NCI-H446 treated with DMSO at 0.1 percent for 48 hours (cell line): ENCODE measurements at regions not wholly inside any gene's neighbourhood (a gene's known extent, or its start where the extent isn't known, plus 50 kb on each side); places are given as distances from the start of the nearest gene placed in this dataset.

Source experiments
- DNase-seq: peaks from one replicate; lab custom pipeline; 2025; lab: John Stamatoyannopoulos, UW

DNA sequence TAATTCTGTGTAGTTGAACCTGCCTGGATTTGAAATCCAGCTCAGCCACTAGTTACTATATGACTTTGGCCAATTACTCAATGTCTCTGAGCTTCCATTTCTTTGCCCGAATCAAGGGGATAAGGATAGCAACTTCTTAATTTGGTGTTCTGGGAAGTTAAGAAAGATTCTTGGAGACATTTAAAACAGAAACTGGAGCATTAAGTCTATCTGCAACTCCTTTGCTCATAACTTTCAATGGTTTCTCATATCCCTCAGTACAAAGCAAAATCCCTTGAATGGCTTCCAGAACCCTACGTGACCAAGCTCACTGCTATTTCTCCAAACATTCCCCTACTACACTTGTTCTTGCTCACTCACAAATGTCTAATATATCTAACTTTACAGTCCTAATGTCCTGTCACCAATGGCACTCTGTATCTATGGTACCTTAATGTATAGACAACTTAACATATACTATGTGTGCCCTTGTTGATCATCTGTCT lies 849.1 kb upstream of the SLIT2 start:
- DNase-seq: no peak

DNA sequence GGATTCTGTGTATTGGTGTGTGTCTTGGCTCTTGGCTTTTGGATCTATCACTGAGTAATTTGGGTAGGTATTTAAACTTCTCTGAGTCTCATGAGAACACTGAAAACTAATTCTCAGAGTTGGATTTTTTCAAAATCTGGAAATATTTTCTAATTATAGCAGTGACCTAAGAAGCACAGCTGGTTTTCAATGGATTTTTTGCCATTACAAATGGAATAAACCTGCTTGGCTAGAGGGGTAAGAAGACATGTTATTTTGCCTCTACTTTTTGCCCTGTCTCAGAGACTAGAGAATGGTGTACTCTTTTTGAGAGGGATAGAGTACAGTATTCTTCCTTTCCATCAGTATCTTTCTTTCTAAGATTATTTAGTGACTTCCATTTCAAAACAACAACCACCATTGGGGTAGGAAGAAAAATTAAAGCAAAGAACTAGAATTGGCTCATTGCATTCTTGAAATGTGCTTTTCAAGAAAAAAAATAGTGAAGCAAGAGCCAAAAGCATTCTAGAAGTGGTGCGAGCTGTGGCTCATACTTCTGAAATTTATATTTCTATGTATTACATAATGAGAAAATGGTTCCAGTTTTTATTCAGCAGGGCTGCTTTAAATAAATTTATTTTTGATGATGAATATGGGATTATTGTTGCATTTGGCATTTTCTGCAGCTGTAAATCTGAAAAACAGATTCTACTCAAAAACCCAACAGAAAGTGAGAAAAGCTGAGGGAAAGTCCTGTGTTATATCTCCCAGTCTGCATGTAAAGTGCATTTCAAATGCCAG lies 850.2 kb upstream of the SLIT2 start:
- DNase-seq: no peak

DNA sequence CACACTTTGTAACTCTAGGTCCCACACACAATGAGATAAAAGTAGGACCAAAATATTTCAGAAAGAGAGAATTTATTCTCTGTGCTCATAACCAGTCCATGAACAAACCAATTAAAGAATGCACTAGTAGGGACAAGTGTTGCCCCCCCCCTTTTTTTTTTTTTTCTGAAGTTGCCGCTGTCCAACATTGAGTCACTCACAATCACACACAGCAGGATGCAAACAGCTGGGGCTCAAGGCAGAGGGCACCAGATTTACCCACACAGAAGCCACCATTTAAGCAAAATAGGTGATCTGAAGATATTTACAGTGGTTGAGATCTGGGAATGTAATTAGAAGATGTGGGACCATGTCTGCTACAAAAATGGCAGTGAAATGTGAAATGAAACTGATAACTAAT lies 850.9 kb upstream of the SLIT2 start:
- DNase-seq: no peak

DNA sequence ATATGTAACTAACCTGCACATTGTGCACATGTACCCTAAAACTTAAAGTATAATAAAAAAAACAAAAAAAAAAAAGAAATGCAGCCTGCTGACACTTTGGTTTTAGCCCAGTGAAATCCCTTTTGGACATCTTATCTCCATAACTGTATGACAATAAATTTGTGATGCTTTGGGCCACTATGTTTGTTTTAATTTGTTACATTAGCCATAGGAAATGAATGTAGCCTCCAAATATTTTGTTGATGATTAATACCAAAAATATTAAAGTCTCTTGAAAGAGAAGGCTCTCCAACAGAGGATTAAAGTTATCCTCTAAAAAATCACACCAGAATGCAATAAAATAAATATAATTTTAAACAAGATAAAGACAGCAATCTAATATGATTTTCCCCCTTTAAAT lies 852.7 kb upstream of the SLIT2 start:
- DNase-seq: no peak

DNA sequence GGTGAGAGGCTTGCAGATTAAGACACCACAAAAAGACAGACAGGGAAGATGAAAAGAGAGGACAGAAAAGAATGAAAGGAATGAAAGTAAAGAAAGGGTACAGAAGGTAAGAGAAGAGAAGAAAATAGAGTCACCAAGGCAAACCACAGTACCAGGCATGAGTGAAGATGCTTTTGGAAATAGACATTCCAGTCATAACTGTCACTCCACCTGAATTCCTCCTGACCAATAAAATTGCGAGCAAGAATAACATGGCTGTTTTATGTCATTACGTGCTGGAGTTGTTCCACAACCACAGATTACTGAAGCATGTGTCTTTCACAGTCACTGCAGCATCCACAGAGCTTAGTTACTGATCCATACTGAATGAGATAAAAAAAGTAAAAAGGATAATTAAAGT lies 864.9 kb upstream of the SLIT2 start:
- DNase-seq: no peak

DNA sequence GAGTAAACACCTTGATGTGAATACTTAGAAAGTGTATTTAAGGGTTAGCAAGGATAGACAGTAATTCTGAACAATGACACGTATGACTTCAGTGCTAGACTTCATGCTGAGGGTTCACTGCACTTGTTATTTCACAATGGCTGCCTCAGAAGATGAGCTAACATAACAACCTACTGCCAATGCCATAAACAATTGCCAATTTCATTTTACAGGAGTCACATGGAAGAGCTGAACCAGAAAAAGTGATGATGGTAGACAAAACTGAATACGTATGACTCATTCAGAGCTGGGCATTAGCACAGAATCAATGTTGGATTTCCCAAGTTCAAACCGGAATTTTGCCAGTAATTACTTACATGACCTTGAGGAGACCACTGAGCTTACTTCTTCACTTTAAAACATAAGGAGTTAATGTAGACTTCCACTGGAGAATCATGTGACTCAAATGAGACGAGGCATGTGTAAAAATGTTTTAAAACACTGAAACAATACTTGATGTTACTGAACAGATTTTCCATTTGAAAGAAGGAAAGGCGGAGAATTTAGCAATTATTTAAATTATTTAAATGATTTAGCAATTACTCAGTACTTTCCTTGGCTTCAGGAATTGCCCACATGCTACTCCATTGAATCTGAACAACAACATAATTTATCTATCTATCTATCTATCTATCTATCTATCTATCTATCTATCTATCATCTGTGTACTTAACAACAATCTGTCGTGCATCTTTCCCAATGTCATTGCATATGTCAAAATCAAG lies 868.5 kb upstream of the SLIT2 start:
- DNase-seq: peak; percentile 74

DNA sequence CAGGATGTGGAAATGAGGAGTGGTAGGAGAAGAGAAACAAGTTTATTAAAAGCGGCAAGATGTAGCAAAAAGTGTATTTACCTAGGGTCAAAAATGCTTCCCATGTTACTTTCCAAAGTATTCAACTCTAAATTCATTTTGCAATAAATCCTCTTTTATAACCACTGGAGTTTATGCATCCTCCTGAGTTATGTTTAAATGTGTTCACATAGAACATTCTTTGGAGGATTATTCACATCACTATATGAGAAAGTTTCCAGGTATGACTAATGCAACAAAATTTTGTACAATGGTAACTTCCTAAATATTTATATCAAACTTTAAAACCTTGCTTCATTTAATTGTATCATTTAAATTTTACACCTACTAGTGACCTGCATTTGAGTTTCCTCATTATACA lies 870.6 kb upstream of the SLIT2 start:
- no peak for DNase-seq

DNA sequence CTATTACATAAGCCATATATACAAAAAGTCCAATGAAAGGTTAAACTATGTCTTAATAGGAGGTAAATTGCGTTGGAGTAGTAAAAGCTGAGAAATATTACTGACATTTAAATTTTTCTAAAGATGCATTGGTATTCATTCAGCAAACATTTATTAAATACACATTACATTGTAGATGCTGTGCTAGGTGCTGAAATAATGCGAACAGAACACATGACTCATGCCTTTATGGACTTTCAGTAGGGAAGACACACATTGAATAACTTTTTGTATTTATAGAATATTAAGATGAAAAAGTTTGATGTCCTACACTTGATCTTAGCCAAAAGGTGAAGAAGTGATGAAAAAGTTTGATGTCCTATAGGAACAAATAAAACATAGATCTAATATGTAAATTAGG lies 871.1 kb upstream of the SLIT2 start:
- DNase-seq: no peak

DNA sequence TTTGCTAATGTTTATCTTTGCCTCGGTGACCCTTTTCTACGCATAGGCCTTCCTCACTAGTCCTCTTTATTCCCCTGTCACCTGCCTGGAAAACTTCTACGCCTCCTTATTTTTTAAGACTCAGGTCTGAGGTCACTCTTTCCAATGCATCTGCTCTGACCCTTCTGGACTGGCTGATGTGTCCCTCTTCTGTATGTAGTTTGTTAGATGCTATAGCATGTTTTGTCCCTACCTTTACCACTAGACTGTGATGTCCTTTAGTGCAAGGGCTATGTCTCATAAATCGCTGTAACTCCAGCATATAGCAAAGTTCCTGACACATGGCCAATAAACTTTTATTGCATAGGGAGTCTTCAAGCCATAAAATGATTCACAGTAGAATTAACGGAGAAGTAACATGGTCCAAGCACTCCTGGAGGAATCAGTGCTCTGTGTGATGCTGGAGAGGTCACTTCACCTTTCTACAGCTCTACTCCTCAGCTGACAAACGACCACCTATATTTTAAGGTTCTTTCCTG lies 872.5 kb upstream of the SLIT2 start:
- DNase-seq: no peak

DNA sequence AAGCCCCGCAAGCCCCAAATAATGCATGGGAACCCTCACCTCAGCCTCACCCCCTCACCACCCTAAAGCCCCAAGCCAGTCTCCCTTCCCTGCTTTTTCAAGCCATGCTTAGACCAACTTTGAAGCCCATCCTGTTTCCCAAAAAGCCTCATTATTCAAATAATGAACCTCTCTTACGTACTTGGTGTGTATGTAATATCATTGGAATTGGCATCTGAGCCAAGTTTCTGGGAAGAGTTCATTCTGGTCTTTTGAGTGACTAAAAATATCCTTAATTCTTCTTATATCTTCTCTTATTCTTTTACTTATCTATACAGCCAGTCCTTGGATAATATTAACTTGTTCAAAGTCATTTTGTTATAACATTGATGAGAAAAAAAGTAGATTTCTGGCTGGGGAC lies 875.8 kb upstream of the SLIT2 start:
- no peak for DNase-seq

DNA sequence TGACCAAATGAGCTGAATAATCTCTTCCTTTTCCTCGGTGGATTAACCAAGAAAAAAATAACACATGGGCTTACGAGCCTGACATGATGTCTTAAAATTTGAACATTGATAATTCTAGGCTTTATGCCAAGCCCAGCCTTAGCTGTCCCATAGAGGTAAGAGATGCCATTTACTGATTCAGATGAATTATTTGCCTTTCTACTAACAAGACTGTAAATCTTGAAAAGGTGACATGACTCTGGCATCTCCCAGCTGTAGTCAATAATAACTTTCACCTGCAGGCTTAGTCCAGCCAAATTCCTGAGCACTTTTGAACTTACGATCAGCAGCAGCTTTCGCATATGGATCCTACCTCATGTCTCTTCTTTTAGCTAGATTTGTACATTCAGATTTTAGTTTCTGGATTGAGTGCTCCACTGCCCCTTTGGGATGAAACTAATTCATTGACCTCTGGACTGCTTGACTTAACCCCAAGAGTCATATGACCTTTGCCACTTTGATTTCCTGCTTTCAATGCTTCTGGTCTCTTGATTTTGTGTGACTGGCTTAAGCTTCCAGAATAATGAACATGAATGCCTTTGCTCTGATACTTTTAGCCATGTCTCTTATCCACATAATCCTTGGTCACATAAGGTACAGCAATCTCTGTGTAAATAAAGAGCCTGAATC lies 876.4 kb upstream of the SLIT2 start:
- no peak for DNase-seq

DNA sequence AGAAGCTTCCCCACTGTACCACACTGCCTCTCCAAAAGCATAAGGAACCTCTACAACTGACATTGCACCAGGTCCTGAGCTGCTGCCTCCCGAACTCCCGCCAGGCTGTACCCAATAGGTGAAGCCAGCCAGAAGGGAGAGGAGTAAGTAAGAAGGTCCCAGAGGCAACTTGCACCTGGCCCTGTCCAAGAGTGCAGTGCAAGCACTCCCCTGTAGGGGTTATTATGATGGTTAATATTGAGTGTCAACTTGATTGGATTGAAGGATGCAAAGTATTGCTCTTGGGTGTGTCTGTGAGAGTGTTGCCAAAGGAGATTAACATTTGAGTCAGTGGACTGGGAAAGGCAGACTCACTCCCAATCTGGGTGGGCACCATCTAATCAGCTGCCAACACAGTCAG lies 879.3 kb upstream of the SLIT2 start:
- no peak for DNase-seq

DNA sequence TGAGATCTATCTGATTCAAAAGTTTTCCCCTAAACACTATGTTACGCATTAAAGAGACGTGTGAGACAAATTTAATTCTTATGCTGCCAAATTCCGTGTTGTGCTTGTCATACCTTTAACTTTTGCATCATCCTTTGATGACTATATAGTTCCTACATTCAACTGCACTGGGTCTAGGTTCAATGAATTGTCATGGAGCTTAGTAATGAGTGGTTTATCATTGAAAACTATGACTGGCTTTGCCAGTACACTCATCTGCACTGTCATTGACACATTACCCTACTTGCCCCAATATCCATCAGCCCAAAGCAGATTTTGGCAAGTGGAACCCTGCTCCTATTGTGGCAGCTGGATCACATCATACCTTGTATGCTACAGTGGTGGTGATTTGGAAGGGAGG lies 882.9 kb upstream of the SLIT2 start:
- DNase-seq: no peak

DNA sequence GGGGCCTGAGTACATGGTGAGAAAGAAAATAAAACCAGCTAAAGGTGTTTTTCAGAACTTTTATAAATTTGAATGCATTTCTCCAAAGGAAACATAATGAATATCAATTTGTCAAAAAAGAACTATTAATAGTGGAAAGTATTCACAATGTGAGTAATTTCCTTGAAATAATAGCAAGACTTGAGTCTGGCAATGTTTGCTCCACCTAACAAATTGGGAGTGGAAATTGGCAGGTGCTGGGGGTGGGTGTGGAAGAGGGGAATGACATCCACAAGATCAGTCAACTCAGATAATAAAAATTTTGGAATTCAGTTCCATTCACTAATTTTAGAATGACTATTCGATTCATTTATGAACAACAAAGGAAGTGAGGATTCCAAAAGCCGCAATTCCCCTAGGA lies 884.8 kb upstream of the SLIT2 start:
- DNase-seq: no peak

DNA sequence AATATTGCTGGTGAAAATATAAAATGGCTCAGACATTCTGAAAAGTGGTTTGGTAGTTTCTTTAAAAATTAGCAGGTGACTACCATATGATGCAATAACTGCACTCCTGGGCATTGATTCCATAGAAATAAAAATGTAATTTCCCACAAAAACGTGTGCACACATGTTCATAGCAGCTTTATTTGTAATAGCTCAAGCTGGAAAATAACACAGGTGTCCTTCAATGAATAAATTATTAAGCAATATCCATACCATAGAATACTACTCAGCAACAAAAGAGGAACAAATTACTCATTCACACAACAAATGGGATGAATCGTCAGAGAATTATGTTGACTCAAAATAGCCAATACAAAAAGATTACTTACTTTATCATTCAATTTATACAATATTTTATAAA lies 893.7 kb upstream of the SLIT2 start:
- no peak for DNase-seq

DNA sequence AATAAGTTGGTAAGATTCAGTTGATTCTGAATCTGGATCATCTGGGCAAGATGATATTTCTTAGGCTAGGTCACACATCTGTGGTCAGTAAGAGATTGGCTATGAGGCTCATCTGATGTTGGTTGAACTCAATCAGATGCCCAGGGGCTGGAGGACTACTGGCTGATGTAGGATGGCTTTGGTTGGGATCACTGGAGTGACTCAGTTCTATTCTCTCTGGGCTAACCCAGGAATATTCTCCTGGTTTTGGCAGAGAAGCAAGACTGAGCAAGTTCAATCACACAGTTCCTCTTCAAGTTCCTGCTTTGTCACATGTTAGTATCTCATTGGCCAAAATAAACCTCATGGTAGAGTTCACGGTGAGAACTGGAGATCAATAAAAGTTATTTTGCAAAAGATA lies 902.3 kb upstream of the SLIT2 start:
- DNase-seq: no peak

DNA sequence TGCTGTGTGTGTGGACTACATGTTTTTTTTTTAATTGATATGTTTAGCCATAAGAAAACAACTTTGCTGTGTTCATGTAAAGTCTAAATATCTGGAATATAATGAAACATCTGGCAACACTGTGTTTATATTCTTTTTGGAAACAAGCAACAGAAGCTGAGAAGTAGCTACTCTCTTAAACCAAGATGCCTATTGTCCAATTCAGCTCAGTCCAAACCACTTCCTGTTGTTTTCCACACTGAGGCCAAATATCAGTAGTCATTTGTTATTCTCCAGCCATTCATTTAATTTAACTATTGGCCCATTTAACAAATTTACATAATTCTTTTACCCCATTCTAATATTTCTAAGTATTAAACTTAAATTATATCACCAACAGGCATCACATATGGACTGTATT lies 903.0 kb upstream of the SLIT2 start:
- no peak for DNase-seq

DNA sequence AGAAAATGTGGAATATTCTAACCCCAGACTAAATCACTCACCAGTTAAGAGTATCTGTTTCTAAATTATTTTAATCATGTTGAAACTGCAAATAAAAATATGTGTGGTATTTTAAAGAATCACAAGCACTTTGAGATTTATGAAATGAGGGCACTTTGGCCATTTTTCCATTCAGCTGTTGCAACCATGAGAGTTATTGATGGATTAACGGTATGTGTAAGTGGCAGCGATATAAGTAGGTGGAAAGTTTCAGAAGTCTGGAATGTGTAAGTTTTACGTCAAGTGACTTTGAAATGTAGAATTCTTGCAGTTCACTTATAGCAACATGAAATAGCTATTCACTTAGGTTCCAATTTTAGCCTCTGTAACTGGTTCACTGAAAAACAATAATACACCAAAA lies 905.1 kb upstream of the SLIT2 start:
- no peak for DNase-seq

DNA sequence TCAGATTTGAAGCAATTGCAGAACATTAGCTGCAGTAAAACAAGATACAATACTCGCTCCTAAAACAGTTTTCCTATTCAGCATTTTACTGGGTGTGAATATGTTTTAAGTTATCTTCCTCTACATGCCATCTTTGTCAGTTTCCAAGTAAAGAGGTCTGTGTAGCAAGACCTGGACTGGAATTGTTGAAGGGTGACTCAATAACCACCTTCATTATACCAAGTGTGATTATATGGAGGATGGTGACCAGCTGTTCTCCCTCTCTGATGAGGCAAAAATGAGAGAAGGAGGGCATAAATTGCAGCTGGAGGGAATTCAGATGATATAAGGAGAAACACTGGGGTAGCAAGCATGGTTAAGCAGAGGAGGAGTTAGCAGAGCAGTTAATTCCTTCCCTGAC lies 922.1 kb upstream of the SLIT2 start:
- DNase-seq: no peak

DNA sequence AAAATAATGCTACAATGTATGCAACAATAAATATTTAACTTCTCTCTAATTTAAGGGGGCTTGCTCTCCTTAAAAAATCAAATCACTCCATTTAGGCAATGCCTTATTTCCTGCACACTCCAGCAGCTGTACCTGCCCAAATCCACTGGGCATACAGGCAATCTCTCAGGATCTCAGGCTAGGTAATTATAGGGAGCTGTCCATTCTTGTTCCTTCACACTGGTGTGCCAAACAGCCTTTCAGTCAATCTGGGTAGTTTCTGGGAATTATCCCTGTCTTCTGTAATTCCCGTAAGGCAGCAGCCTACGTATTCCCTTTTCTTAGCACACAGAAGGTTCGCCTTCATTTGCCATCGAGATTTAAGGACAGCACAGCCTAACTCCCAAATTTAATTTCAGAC lies 922.6 kb upstream of the SLIT2 start:
- DNase-seq: no peak

DNA sequence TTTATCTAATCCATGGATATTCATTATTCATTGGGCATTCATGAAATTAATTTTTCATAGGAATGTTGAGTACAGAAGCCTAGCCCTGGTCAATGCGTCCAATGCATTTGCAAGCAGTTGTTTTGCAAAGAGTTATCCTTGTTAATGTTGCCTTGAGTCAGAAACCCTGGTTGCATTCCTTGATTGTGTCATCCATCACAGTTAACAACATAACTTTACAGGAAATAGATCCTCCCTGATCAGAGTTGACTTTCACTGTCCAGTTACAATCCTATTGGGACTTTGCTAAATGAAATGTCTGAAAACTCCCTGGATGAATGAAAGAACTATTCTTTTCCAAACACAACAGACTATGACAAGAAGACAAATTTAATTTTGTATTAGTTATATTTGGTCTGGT lies 924.3 kb upstream of the SLIT2 start:
- no peak for DNase-seq

DNA sequence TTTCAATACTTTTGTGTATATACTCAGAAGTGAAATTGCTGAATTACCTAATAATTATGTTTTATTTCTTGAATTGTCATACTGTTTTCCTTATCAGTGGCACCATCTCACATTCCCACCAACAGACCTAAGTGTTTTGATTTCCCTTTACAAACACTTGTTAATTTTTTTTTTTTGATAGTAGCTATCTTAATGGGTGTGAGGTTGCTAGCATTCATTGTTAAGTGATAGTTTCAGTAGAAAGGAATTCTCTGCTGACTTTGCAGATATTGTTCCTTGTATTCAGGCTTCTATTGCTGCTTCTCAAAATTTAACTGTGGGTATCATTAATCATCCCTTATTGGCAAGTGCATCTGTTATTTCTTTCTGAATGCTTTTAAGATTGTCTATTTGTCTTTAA lies 927.5 kb upstream of the SLIT2 start:
- DNase-seq: no peak

DNA sequence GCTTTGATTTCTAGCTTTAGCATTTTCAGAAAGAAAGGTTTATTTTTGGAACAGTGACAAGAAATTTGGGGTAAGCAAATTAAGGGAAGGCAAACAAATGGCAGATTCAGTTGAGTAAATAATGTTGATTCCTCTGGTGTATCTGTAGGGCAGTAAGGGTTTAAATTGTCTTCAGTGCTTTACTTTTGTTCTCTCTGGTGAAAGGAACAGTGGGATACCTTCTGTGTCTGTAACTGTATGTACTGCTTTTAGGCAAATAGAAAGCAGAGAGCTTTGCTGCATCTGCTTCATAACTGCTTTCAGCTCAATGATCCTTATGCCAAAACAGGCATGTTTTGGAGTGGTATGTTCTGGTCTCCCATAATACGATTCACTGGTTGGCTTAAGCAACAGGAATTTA lies 932.1 kb upstream of the SLIT2 start:
- no peak for DNase-seq
